Esophagus muscularis mucosa (tissue), 4 donors: ENCODE measurements at regions not wholly inside any gene's neighbourhood (a gene's known extent, or its start where the extent isn't known, plus 50 kb on each side); places are given as distances from the start of the nearest gene placed in this dataset.

ENCODE experiments used
- DNase-seq: peaks from one replicate; pipeline ENCODE4 v3.0.0-alpha.2; 2017; ENCODE audit errors: extremely low spot score
- H3K27ac ChIP-seq, 4 donors: fragments of 200-600 bp; sonication (generic); replicated peaks in 1 of 4; 1 replicate in 3 of 4; 2 replicates in 1 of 4; pipeline ENCODE4 v1.5.1; 2016 to 2019; ENCODE audit warnings: mild to moderate bottlenecking in 1 of 4
- H3K27me3 ChIP-seq, 4 donors: fragments of 200-600 bp; sonication (generic); one replicate each; pipeline versions ENCODE4 v1.5.1 to v1.6.0; 2016 to 2019
- H3K36me3 ChIP-seq, 4 donors: fragments of 200-600 bp; sonication (generic); one replicate each; pipeline ENCODE4 v1.5.1; 2016 to 2019
- H3K4me1 ChIP-seq, 4 donors: fragments of 200-600 bp; sonication (generic); one replicate each; pipeline ENCODE4 v1.5.1; 2016 to 2019
- H3K4me3 ChIP-seq, 4 donors: fragments of 200-600 bp; sonication (generic); 1 replicate in 2 of 4; 2 replicates in 2 of 4; pipeline ENCODE4 v1.5.1; 2016 to 2019; ENCODE audit warnings: mild to moderate bottlenecking in 4 of 4, moderate library complexity in 1 of 4
- H3K9me3 ChIP-seq, 4 donors: fragments of 200-600 bp; sonication (generic); 1 replicate in 3 of 4; 2 replicates in 1 of 4; pipeline ENCODE4 v1.5.1; 2016 to 2019
- EP300 ChIP-seq: sonication (generic); formaldehyde crosslinking; IDR thresholded peaks from one replicate; pipeline ENCODE4 v1.6.1; 2017; ENCODE audit warnings: antibody characterized with exemption
- POLR2A ChIP-seq: fragments of 450-650 bp; IDR thresholded peaks from one replicate; pipeline ENCODE4 v1.6.1; 2017; ENCODE audit warnings: antibody characterized with exemption, moderate library complexity, mild to moderate bottlenecking, low read depth
- POLR2AphosphoS5 ChIP-seq, 2 donors: sonication (generic); formaldehyde crosslinking; IDR thresholded peaks; one replicate each; pipeline ENCODE4 v1.6.1; 2017; ENCODE audit warnings: antibody characterized with exemption in 2 of 2
- WGBS: methylation state at CpG from one replicate; pipeline ENCODE4 v1.1.5; 2018; 5-methylcytosine and 5-hydroxymethylcytosine counted together
- intact Hi-C: fragments of 100-400 bp; cut with DNase I; formaldehyde crosslinking; loops from one replicate; pipeline ENCODE4 v1.15.1; 2023
- TF ChIP-seq, protein P1 (sequence below), 3 experiments: fragments of 200-600 bp in 2 of 3; fragments of 450-650 bp in 1 of 3; sonication (generic) in 2 of 3; IDR thresholded peaks; one replicate each; pipeline ENCODE4 v1.5.1; 2017 to 2019; ENCODE audit warnings: antibody characterized with exemption in 3 of 3, mild to moderate bottlenecking in 2 of 3, moderate library complexity in 1 of 3

DNA sequence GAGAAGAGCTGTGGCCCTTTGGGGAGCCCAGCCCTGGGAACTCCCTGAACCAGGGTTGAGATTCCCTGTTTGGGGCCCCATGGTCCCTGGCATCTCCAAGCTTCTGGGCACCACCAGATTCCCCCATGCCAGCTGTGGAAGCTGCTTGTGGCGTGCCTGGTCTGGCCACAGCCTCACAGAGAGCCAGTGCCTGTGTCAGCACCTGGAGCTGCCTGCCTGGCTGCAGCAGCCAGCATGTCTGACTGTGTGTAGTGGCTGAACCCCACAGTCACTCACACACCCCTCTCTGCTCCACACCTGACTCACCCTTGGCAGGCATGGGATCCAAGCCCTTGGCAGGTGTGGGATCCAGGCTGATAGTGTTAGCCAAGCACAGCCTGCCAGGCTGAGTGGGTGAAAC, 97.2 kb upstream of the GALNTL6 start:
- H3K4me3 ChIP-seq: no peak overlapping the region
- no peak for TF ChIP-seq POLR2AphosphoS5 (IDR thresholded peaks at IDR 0.05)
- TF ChIP-seq, protein P1, sequence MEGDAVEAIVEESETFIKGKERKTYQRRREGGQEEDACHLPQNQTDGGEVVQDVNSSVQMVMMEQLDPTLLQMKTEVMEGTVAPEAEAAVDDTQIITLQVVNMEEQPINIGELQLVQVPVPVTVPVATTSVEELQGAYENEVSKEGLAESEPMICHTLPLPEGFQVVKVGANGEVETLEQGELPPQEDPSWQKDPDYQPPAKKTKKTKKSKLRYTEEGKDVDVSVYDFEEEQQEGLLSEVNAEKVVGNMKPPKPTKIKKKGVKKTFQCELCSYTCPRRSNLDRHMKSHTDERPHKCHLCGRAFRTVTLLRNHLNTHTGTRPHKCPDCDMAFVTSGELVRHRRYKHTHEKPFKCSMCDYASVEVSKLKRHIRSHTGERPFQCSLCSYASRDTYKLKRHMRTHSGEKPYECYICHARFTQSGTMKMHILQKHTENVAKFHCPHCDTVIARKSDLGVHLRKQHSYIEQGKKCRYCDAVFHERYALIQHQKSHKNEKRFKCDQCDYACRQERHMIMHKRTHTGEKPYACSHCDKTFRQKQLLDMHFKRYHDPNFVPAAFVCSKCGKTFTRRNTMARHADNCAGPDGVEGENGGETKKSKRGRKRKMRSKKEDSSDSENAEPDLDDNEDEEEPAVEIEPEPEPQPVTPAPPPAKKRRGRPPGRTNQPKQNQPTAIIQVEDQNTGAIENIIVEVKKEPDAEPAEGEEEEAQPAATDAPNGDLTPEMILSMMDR (IDR thresholded peaks at IDR 0.05): no peak
- no peak for TF ChIP-seq EP300
- no peak for TF ChIP-seq POLR2A
- no peaks in the 10 kb centered on the region for H3K36me3 ChIP-seq
- H3K9me3 ChIP-seq: no peaks in the 10 kb centered on the region
- H3K27me3 ChIP-seq: no peaks in the 10 kb centered on the region
- DNase-seq: no peak
- H3K27ac ChIP-seq: no peak overlapping the region
- intact Hi-C loops: no loop called here
- H3K4me1 ChIP-seq: no peaks in the 10 kb centered on the region
- WGBS: 88% methylated on average over 1 of the region's 1 CpG

DNA sequence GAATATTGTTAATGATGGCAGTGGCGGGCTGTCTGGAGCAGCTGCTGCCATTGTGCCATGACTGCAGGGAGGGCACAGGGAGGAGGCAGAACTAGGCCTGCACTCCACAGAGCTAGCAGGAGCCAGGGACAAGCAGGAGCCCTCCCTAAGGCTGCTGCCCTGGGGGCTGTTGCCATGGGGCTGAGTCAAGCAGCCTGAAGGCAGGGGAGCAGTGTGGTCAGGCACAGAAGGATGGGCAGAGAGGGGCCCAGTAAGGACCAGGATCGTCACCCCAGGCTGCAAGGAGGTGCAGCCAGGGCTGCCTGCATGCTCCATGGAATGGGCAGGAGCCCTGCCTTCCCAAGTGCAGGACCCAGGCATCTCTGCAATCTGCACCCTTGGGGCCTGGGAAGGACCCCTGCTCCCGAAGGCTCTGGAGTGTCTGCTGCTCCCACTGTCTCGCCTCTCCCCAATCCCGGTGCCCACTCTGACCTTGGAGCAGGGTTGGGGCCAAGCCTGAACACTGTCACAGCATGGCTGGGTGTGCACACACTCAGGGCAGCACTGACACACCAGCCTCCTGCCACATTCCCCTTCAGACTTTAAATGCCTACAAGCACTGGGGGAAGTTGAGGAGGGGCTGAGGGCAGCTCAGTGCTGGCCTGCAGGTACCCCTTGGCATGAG, 98.3 kb upstream of the GALNTL6 start:
- H3K9me3 ChIP-seq: no peaks in the 10 kb centered on the region
- H3K27ac ChIP-seq: no peak overlapping the region
- no peak for DNase-seq
- 87% methylated on average over 5 of the region's 5 CpGs for WGBS
- no peak overlapping the region for H3K4me3 ChIP-seq
- no peaks in the 10 kb centered on the region for H3K27me3 ChIP-seq
- intact Hi-C loops: no loop called here
- H3K4me1 ChIP-seq: no peaks in the 10 kb centered on the region
- TF ChIP-seq POLR2A (no peak), POLR2AphosphoS5 (IDR thresholded peaks at IDR 0.05) (no peak), EP300 (no peak)
- TF ChIP-seq, protein P1 (IDR thresholded peaks at IDR 0.05): no peak
- no peaks in the 10 kb centered on the region for H3K36me3 ChIP-seq

DNA sequence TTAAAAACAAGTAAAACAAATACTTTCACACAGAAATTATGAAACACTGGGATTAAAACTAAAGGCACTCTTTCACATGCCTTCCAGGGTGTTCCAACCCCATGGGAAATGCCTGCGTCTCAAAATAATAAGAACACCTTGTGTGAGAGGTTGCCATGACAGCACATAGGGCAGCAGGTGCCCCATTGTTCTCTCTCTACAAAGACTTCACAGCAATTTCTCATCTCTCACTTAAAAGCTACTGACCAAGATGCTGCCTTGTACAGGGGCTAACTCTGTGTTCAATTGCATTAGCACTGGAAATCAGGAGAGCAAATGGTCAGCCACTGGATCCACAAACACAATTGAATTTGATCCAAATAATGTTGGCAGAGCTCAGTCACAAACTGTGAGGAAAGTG, 102.5 kb upstream of the GALNTL6 start:
- intact Hi-C loops: no loop called here
- H3K27ac ChIP-seq: no peak overlapping the region
- no peaks in the 10 kb centered on the region for H3K9me3 ChIP-seq
- no peaks in the 10 kb centered on the region for H3K4me1 ChIP-seq
- no peaks in the 10 kb centered on the region for H3K27me3 ChIP-seq
- TF ChIP-seq EP300 (no peak), POLR2AphosphoS5 (IDR thresholded peaks at IDR 0.05) (no peak), POLR2A (no peak)
- TF ChIP-seq, protein P1 (IDR thresholded peaks at IDR 0.05): no peak
- WGBS: 81% methylated on average over 1 of the region's 1 CpG
- no peaks in the 10 kb centered on the region for H3K36me3 ChIP-seq
- H3K4me3 ChIP-seq: no peak overlapping the region
- no peak for DNase-seq

DNA sequence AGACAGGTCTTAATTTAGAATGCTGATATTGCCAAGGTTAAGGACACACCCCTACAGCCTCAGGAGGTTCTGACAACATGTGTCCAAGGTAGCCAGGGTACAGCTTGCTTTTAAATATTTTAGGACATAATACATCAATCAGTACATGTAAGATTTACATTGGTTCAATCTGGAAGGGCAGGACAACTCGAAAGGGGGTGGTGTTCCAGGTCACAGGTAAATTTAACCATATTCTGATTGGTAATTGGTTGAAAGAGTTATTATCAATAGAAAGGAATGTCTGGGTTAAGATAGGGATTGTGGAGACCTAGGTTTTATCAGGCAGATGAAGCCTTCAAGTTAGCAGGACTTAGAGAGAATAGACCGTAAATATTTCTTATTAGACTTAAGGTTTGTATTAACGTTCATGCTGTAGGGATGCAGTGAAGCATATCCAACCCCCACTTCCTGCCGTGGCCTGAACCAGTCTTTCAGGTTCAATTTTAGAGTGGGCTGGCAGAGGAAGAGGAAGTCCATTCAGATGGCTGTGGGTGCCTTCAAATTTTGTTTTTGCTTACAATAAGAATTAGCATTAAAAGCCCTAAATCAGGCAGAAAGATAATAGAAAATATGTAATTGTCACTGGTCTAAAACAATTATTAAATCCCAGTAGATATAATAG, 136.5 kb upstream of the GALNTL6 start:
- Histone ChIP-seq H3K27ac (no peak overlapping the region), H3K9me3 (no peaks in the 10 kb centered on the region), H3K4me1 (no peaks in the 10 kb centered on the region), H3K36me3 (no peaks in the 10 kb centered on the region), H3K27me3 (no peaks in the 10 kb centered on the region), H3K4me3 (no peak overlapping the region)
- intact Hi-C loops: no loop called here
- TF ChIP-seq, protein P1 (IDR thresholded peaks at IDR 0.05): no peak
- TF ChIP-seq POLR2AphosphoS5 (IDR thresholded peaks at IDR 0.05) (no peak), POLR2A (no peak), EP300 (no peak)
- 66% methylated on average over 4 of the region's 4 CpGs for WGBS
- DNase-seq: no peak
